PC-9 (cell line): ENCODE measurements at regions not wholly inside any gene's neighbourhood (a gene's known extent, or its start where the extent isn't known, plus 50 kb on each side); places are given as distances from the start of the nearest gene placed in this dataset.
A peak's percentile ranks its signal among the peaks of the same experiment; 100 is the strongest.

Experiments used
- BruUV-seq: library from RNA; stranded (reverse); fragments of 400-500 nt; replicated peaks from 2 replicates; lab custom pipeline; 2021; lab: Mats Ljungman, UMichigan
- CTCF ChIA-PET: fragments of 300-600 bp; sonication (Branson Sonifier 250); formaldehyde crosslinking; loops from one replicate; lab custom pipeline; 2022; ENCODE audit warnings: antibody characterized with exemption; lab: Charles Lee
- POLR2A ChIA-PET: fragments of 300-600 bp; sonication (Branson Sonifier 250); formaldehyde crosslinking; loops from one replicate; lab custom pipeline; 2022; ENCODE audit warnings: antibody characterized with exemption; ENCODE audit not compliant: unreplicated experiment; lab: Charles Lee
- DNase-seq, 2 experiments: peaks; one replicate each; pipeline versions ENCODE4 v3.0.0 to v3.0.0-alpha.2; 2015 to 2022; ENCODE audit warnings: mixed read lengths in 1 of 2
- H2AFZ ChIP-seq: fragments of 200-600 bp; sonication (generic); 2 replicates; pipeline ENCODE4 v1.8.1; 2017; ENCODE audit warnings: antibody characterized with exemption
- H3F3A ChIP-seq: fragments of 200-600 bp; sonication (generic); 2 replicates; pipeline ENCODE4 v1.8.1; 2017; ENCODE audit warnings: antibody characterized with exemption, mild to moderate bottlenecking, low read depth; ENCODE audit not compliant: insufficient read depth
- H3K27ac ChIP-seq: fragments of 200-600 bp; sonication (generic); 2 replicates; pipeline ENCODE4 v1.6.1; 2016; ENCODE audit warnings: mixed run types
- H3K27me3 ChIP-seq: fragments of 200-600 bp; sonication (generic); 2 replicates; pipeline ENCODE4 v1.6.1; 2016; ENCODE audit warnings: low read depth, mixed run types; ENCODE audit not compliant: insufficient read depth
- H3K36me3 ChIP-seq: fragments of 200-600 bp; sonication (generic); 2 replicates; pipeline ENCODE4 v1.6.1; 2016; ENCODE audit warnings: low read depth, mixed run types
- H3K4me1 ChIP-seq: fragments of 200-600 bp; sonication (generic); replicated peaks from 2 replicates; pipeline ENCODE4 v1.6.1; 2016; ENCODE audit warnings: mixed run types; ENCODE audit not compliant: insufficient read depth
- H3K4me2 ChIP-seq: fragments of 200-600 bp; sonication (generic); 2 replicates; pipeline ENCODE4 v1.6.1; 2017; ENCODE audit warnings: mixed run types
- H3K4me3 ChIP-seq: fragments of 200-600 bp; sonication (generic); 2 replicates; pipeline ENCODE4 v1.6.1; 2016; ENCODE audit warnings: mixed run types
- H3K79me2 ChIP-seq: fragments of 200-600 bp; sonication (generic); 2 replicates; pipeline ENCODE4 v1.6.1; 2017; ENCODE audit warnings: low read depth, mixed run types
- H3K9me2 ChIP-seq: fragments of 200-600 bp; sonication (generic); 2 replicates; pipeline ENCODE4 v1.8.1; 2017; ENCODE audit warnings: mild to moderate bottlenecking; ENCODE audit not compliant: insufficient read depth
- H3K9me3 ChIP-seq: fragments of 200-600 bp; sonication (generic); 2 replicates; pipeline ENCODE4 v1.8.1; 2016; ENCODE audit warnings: low read depth; ENCODE audit not compliant: insufficient read depth
- H4K20me1 ChIP-seq: fragments of 200-600 bp; sonication (generic); 2 replicates; pipeline ENCODE4 v1.8.1; 2017; ENCODE audit not compliant: insufficient read depth
- EZH2 ChIP-seq: fragments of 200-600 bp; sonication (generic); IDR thresholded peaks from 2 replicates; pipeline ENCODE4 v1.8.0; 2017; ENCODE audit warnings: antibody characterized with exemption, low read depth
- intact Hi-C: fragments of 100-400 bp; cut with micrococcal nuclease; formaldehyde crosslinking; loops from one replicate; pipeline ENCODE4 v1.10.0; 2022; ENCODE audit not compliant: unreplicated experiment
- TF ChIP-seq, protein P1 (sequence below): fragments of 200-600 bp; sonication (generic); conservative IDR thresholded peaks from 2 replicates; pipeline ENCODE4 v1.6.1; 2017; ENCODE audit warnings: mixed run types, antibody characterized with exemption, mild to moderate bottlenecking, moderate library complexity

DNA sequence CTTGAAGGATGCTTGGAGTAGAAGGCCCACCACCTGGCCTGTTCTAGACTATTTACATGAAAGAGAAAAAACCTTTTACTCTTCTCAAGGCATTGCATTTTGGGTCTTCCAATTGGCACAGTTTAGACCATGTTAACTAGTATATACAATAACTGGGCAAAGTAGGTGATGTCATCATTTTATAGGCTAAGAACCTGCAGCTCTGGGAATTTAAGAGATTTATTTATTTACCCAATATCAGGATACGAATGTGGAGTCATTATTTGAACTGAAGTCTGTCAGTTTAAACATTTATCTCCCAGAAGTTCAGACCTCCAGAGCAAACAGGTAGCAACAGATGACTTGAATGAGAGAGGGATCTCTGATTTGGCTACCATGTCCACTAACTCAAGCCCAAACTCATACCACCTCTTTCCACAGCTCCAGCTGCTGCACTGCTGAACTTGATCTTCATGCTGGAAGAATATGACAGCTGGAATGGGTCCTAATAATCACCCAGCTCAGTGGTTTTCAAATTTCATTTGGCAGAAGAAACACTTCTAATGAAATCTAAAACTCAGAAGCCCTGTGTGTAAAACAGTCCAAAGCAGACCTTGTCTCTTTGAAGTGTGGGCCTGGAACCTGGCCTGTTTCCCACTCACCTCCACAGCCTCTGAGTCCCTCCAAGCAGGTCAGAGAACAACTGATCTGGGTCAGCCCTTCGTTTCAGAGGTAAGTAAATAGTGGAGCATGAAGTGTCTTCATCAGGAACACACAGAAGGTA, 179.2 kb downstream of the EMP1 start:
- Histone ChIP-seq H3K27me3 (no peaks in the 10 kb centered on the region), H3K79me2 (no peaks in the 10 kb centered on the region), H3K9me3 (peaks cover 15% of the 10 kb centered on the region), H3K4me2 (peak overlapping the region; percentile 64), H3K36me3 (peaks cover 10% of the 10 kb centered on the region), H2AFZ (peak overlapping the region; percentile 53), H3F3A (peaks cover 38% of the 10 kb centered on the region), H3K4me3 (peak overlapping the region; percentile 17; the same call in 1 of the 2 replicates), H3K4me1 (peaks cover 46% of the 10 kb centered on the region), H3K9me2 (no peaks in the 10 kb centered on the region), H4K20me1 (no peaks in the 10 kb centered on the region), H3K27ac (peak overlapping the region; percentile 97)
- ChIA-PET POLR2A (no interaction called here), CTCF (no interaction called here)
- TF ChIP-seq EZH2: no peak
- TF ChIP-seq, protein P1, sequence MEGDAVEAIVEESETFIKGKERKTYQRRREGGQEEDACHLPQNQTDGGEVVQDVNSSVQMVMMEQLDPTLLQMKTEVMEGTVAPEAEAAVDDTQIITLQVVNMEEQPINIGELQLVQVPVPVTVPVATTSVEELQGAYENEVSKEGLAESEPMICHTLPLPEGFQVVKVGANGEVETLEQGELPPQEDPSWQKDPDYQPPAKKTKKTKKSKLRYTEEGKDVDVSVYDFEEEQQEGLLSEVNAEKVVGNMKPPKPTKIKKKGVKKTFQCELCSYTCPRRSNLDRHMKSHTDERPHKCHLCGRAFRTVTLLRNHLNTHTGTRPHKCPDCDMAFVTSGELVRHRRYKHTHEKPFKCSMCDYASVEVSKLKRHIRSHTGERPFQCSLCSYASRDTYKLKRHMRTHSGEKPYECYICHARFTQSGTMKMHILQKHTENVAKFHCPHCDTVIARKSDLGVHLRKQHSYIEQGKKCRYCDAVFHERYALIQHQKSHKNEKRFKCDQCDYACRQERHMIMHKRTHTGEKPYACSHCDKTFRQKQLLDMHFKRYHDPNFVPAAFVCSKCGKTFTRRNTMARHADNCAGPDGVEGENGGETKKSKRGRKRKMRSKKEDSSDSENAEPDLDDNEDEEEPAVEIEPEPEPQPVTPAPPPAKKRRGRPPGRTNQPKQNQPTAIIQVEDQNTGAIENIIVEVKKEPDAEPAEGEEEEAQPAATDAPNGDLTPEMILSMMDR: no peak
- DNase-seq: no peak
- intact Hi-C loops: loop anchor here (5.0 kb wide), 1 partner anchor 278 kb away; no protein-coding TSS in a partner anchor
- BruUV-seq: TSS peak; percentile 80

DNA sequence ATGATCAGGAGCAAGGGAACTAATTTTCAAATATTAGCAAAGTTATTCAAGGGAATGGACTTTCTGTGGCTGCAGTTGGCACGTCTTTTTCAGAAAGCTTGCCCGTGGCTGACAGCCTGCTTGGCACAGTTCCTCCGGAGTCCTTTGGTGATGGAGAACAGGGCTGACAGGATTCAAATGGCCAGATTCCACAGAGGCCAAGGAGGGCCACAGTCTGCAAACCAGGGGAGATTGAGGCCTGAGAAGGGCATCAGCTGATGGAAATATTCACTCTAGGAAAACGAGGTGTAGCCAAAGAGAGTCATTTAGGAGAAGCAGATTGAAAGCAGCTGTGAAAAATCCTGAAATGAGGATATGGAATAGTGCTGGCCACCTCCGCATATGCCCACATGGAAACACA, 178.3 kb downstream of the EMP1 start:
- TF ChIP-seq, protein P1: no peak
- TF ChIP-seq EZH2: no peak
- POLR2A ChIA-PET: interaction anchor here (0.9 kb wide), 1 partner anchor 100 kb away, joined by 7 read pairs; no protein-coding TSS in a partner anchor
- H3K36me3 ChIP-seq: peaks cover 11% of the 10 kb centered on the region
- peak overlapping the region; percentile 64; the same call in 1 of the 2 replicates for H3K4me2 ChIP-seq
- peak overlapping the region; percentile 97; the same call in 1 of the 2 replicates for H3K27ac ChIP-seq
- H3K9me3 ChIP-seq: peaks cover 15% of the 10 kb centered on the region
- CTCF ChIA-PET: no interaction called here
- no peak overlapping the region for H3K4me3 ChIP-seq
- DNase-seq: no peak
- no peaks in the 10 kb centered on the region for H4K20me1 ChIP-seq
- no peaks in the 10 kb centered on the region for H3K27me3 ChIP-seq
- no peak overlapping the region for H2AFZ ChIP-seq
- H3F3A ChIP-seq: peaks cover 38% of the 10 kb centered on the region
- intact Hi-C loops: loop anchor here (5.0 kb wide), 1 partner anchor 277 kb away; no protein-coding TSS in a partner anchor
- BruUV-seq: no TSS peak
- H3K79me2 ChIP-seq: no peaks in the 10 kb centered on the region
- no peaks in the 10 kb centered on the region for H3K9me2 ChIP-seq
- H3K4me1 ChIP-seq: peaks cover 48% of the 10 kb centered on the region

DNA sequence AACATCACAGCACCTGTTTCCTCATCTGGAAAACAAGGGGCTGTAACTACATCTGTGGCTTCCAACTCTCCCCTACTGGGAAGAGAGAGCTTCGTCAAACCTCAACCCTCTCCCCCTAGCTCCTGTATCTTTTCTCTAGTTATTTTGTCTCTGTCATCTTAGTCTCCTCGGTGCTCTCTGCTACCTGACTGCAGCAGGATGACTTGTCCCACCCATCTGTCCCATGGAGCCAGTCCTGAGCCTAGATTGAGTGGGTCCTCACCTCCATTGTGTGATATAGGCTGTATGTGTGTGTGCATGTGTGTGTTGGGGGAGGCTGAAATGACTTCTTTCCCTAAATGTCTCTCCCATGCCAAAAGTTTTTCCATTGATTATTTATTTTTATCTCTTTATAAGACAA, 177.3 kb downstream of the EMP1 start:
- H3K4me1 ChIP-seq: peaks cover 51% of the 10 kb centered on the region
- peaks cover 11% of the 10 kb centered on the region for H3K36me3 ChIP-seq
- no peak for DNase-seq
- H3K9me2 ChIP-seq: no peaks in the 10 kb centered on the region
- no peaks in the 10 kb centered on the region for H3K79me2 ChIP-seq
- H3K27me3 ChIP-seq: no peaks in the 10 kb centered on the region
- H3F3A ChIP-seq: peaks cover 38% of the 10 kb centered on the region
- BruUV-seq: no TSS peak
- intact Hi-C loops: no loop called here
- ChIA-PET CTCF (no interaction called here), POLR2A (interaction anchor here (0.9 kb wide), 1 partner anchor 99 kb away, joined by 7 read pairs; no protein-coding TSS in a partner anchor)
- no peaks in the 10 kb centered on the region for H4K20me1 ChIP-seq
- no peak overlapping the region for H3K4me3 ChIP-seq
- H3K9me3 ChIP-seq: peaks cover 15% of the 10 kb centered on the region
- H2AFZ ChIP-seq: no peak overlapping the region
- TF ChIP-seq EZH2: no peak
- no peak overlapping the region for H3K4me2 ChIP-seq
- no peak overlapping the region for H3K27ac ChIP-seq
